ENCODE measurements at regions not wholly inside any gene's neighbourhood (a gene's known extent, or its start where the extent isn't known, plus 50 kb on each side); places are given as distances from the start of the nearest gene placed in this dataset.
"Not testable (repeated sequence)": the region's sequence is repeated elsewhere in the genome, so short reads cannot be mapped to it uniquely, and the experiment has no call there.

GRCh38 chr17:27370776-27371175, 76.9 kb downstream of the WSB1 start:
- intact Hi-C loops (cut with DNase I; ENCODE audit: low total_unique reads) = no loop called here
- peaks cover 15 to 18% of the 10 kb centered on the region in 2 donors for H3K9me3 ChIP-seq
- H3K4me1 ChIP-seq = no peaks in the 10 kb centered on the region
- H3K27ac ChIP-seq = no peak overlapping the region
- no peak overlapping the region for H3K4me3 ChIP-seq
- no peaks in the 10 kb centered on the region for H3K27me3 ChIP-seq
- no peaks in the 10 kb centered on the region for H3K36me3 ChIP-seq
- TF ChIP-seq POLR2AphosphoS5 (IDR thresholded peaks at IDR 0.05) = no peak
- no peak for TF ChIP-seq POLR2A (IDR thresholded peaks at IDR 0.05)
- TF ChIP-seq, protein P1, sequence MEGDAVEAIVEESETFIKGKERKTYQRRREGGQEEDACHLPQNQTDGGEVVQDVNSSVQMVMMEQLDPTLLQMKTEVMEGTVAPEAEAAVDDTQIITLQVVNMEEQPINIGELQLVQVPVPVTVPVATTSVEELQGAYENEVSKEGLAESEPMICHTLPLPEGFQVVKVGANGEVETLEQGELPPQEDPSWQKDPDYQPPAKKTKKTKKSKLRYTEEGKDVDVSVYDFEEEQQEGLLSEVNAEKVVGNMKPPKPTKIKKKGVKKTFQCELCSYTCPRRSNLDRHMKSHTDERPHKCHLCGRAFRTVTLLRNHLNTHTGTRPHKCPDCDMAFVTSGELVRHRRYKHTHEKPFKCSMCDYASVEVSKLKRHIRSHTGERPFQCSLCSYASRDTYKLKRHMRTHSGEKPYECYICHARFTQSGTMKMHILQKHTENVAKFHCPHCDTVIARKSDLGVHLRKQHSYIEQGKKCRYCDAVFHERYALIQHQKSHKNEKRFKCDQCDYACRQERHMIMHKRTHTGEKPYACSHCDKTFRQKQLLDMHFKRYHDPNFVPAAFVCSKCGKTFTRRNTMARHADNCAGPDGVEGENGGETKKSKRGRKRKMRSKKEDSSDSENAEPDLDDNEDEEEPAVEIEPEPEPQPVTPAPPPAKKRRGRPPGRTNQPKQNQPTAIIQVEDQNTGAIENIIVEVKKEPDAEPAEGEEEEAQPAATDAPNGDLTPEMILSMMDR (IDR thresholded peaks at IDR 0.05) = no peak
- DNase-seq (ENCODE audit: low spot score in 2 of 2) = no peak

DNA sequence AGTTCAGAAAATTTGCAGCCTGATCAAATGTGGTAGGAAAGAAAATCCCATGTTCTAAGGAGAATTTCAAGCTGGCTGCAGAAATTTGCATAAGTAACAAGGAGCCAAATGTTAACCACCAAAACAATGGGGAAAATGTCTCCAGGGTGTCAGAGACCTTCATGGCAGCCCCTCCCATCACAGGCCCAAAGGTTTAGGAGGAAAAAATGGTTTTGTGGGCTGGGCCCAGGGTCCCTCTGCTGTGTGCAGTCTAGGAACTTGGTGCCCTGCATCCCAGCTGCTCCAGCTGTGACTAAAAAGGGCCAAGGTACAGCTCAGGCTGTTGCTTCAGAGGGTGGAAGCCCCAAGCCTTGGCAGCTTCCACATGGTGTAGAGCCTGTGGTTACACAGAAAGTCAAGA, 79.8 kb downstream of the WSB1 start:
- H3K4me3 ChIP-seq; H3K27ac ChIP-seq; intact Hi-C loops (cut with DNase I; ENCODE audit: low total_unique reads); H3K4me1 ChIP-seq; DNase-seq (ENCODE audit: low spot score in 2 of 2); H3K27me3 ChIP-seq; H3K36me3 ChIP-seq: not testable (repeated sequence)
- peaks cover 15 to 18% of the 10 kb centered on the region in 2 donors for H3K9me3 ChIP-seq

DNA sequence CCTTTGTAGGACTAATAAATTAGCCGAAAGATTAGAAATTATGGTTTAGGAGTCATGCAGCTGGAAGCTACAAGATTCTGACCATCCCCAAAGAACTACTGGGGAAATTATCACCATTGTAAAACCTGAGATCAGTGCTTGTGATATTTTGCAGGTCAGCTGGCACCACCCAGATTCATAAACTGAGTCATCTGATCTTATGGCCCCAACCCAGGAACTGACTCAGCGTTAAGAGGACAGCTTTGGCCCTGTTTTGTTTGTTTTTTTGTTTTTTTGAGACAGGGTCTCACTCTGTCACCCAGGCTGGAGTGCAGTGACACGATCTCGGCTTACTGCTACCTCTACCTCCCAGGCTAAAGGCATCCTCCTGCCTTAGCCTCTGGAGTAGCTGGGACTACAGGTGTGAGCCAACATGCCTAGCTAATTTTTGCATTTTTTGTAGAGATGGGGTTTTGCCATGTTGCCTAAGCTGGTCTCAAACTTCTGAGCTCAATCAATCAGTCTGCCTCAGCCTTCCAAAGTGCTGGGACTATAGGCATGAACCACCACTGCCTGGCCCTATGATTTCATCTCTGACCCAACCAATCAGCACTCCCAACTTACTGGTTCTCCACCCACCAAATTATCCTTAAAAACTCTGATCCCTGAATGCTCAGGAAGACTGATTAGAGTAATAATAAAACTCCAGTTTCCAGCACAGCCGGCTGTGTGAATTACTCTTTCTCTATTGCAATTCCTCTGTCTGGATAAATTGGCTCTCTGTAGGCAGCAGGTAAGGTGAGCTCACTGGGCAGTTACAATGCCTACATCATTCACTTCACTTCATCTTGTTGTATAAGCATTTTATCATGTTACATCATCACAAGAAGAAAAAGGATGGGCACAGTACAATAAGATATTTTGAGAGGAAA, 79.4 kb upstream of the KSR1 start:
- H3K9me3 ChIP-seq = peaks cover 12 to 15% of the 10 kb centered on the region in 2 donors
- H3K27ac ChIP-seq = no peak overlapping the region
- no peak overlapping the region for H3K4me3 ChIP-seq
- H3K27me3 ChIP-seq = no peaks in the 10 kb centered on the region
- DNase-seq (ENCODE audit: low spot score in 2 of 2) = no peak
- H3K36me3 ChIP-seq = no peaks in the 10 kb centered on the region
- H3K4me1 ChIP-seq = peaks cover 0 to 7% of the 10 kb centered on the region in 2 donors
- no peak for TF ChIP-seq POLR2A (IDR thresholded peaks at IDR 0.05)
- TF ChIP-seq, protein P1 (IDR thresholded peaks at IDR 0.05) = no peak
- no peak for TF ChIP-seq POLR2AphosphoS5 (IDR thresholded peaks at IDR 0.05)
- intact Hi-C loops (cut with DNase I; ENCODE audit: low total_unique reads) = no loop called here

GRCh38 chr17:27378482-27379175, 77.6 kb upstream of the KSR1 start:
- no peaks in the 10 kb centered on the region for H3K27me3 ChIP-seq
- TF ChIP-seq, protein P1 (IDR thresholded peaks at IDR 0.05) = no peak
- TF ChIP-seq POLR2A (IDR thresholded peaks at IDR 0.05) = no peak
- no peak for TF ChIP-seq POLR2AphosphoS5 (IDR thresholded peaks at IDR 0.05)
- no peaks in the 10 kb centered on the region for H3K36me3 ChIP-seq
- peaks cover 0 to 7% of the 10 kb centered on the region in 2 donors for H3K4me1 ChIP-seq
- peak overlapping the region; percentile 2 to 14 for H3K27ac ChIP-seq
- DNase-seq (ENCODE audit: low spot score in 2 of 2) = no peak
- H3K4me3 ChIP-seq = no peak overlapping the region
- H3K9me3 ChIP-seq = peaks cover 6 to 8% of the 10 kb centered on the region in 2 donors
- intact Hi-C loops (cut with DNase I; ENCODE audit: low total_unique reads) = no loop called here

DNA sequence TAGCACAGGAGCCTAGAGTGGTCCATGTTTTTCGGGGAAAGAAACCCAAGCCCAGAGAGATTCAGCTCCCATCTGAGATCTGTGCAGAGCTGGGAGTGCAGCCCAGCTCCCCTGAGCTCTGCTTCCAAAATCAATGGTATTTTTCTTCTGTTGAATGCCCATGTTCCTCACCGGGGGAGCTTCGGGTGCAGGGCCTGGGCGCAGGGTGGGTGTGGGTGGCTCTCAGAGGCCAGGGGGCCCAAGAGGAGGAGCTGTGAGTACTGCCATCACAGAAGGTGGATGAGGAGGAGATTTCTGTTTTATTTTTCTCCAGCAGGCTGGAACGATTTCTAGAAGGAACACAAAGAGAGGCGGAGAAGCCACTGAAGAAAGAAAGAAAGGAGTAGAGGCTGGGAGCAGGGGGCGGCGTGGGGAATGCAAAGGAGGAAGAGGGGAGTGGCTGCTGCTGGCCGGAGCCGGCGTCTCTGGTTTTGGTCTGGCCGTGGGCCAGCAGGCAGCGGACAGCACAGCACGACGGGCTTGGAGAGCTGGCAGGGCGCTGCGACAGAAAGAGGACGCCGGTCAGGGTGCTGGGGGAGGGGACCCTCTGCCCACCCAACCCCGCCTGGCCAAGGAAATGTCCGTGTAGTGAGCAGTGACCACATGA, 76.2 kb upstream of the KSR1 start:
- DNase-seq (ENCODE audit: low spot score in 2 of 2) = peak in 1 of 2 donors; percentile 25
- intact Hi-C loops (cut with DNase I; ENCODE audit: low total_unique reads) = no loop called here
- no peaks in the 10 kb centered on the region for H3K36me3 ChIP-seq
- peaks cover 0 to 19% of the 10 kb centered on the region in 2 donors for H3K4me1 ChIP-seq
- no peaks in the 10 kb centered on the region for H3K9me3 ChIP-seq
- peak overlapping the region; percentile 17 to 55 (median 38) for H3K4me3 ChIP-seq
- H3K27ac ChIP-seq = peak overlapping the region; percentile 42 to 54
- TF ChIP-seq POLR2AphosphoS5 (IDR thresholded peaks at IDR 0.05) = no peak
- TF ChIP-seq POLR2A (IDR thresholded peaks at IDR 0.05) = no peak
- TF ChIP-seq, protein P1 (IDR thresholded peaks at IDR 0.05) = no peak
- no peaks in the 10 kb centered on the region for H3K27me3 ChIP-seq
